ENCODE measurements at regions not wholly inside any gene's neighbourhood (a gene's known extent, or its start where the extent isn't known, plus 50 kb on each side); places are given as distances from the start of the nearest gene placed in this dataset.

DNA sequence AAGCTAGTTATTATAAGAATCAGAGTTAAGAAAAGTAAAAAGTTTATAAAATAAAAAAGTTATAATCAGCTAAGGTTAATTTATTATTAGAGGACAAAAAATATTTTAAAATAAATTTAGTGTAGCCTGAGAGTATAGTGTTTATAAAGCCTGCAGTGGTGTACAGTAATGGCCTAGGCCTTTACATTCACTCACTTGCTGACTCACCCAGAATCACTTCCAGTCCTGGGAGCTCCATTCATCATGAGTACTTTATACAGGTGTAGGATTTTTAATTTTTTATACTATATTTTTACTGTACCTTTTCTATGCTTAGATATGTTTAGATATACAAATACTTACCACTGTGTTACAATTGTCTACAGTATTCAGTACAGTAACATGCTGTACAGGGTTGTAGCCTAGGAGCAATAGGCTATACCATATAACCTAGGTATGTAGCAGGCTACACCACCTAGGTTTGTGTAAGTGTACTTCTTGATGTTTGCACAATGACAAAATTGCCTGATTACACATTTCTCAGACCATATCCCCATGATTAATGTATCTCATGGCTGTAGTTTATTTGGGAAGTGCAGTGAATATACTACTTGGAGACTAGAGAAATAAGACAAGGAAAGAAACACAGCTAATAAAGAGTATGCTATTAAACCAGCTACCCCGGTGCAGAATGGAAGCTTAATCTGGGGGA is 101.9 kb upstream of the GALNT15 start:
- TF ChIP-seq, protein P1, sequence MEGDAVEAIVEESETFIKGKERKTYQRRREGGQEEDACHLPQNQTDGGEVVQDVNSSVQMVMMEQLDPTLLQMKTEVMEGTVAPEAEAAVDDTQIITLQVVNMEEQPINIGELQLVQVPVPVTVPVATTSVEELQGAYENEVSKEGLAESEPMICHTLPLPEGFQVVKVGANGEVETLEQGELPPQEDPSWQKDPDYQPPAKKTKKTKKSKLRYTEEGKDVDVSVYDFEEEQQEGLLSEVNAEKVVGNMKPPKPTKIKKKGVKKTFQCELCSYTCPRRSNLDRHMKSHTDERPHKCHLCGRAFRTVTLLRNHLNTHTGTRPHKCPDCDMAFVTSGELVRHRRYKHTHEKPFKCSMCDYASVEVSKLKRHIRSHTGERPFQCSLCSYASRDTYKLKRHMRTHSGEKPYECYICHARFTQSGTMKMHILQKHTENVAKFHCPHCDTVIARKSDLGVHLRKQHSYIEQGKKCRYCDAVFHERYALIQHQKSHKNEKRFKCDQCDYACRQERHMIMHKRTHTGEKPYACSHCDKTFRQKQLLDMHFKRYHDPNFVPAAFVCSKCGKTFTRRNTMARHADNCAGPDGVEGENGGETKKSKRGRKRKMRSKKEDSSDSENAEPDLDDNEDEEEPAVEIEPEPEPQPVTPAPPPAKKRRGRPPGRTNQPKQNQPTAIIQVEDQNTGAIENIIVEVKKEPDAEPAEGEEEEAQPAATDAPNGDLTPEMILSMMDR (IDR thresholded peaks at IDR 0.05; ENCODE audit: extremely low read depth in 1 of 2, insufficient read depth in 1 of 2, low read depth in 1 of 2, low read length in 2 of 2), result no peak
- TF ChIP-seq JUN (IDR thresholded peaks at IDR 0.05; ENCODE audit: borderline replicate concordance, insufficient read depth, insufficient read length, low read depth), result no peak

Data from endothelial cell of umbilical vein (primary cell).